ENCODE measurements at regions not wholly inside any gene's neighbourhood (a gene's known extent, or its start where the extent isn't known, plus 50 kb on each side); places are given as distances from the start of the nearest gene placed in this dataset.

GRCh38 chr2:200159357-200159707 is 147.2 kb upstream of the SPATS2L start:
- no peak for TF ChIP-seq CTCF (IDR thresholded peaks at IDR 0.05)
- no peak for TF ChIP-seq ZFX (IDR thresholded peaks at IDR 0.05; ENCODE audit: borderline replicate concordance)
